ENCODE measurements at regions not wholly inside any gene's neighbourhood (a gene's known extent, or its start where the extent isn't known, plus 50 kb on each side); places are given as distances from the start of the nearest gene placed in this dataset.
"Not testable (repeated sequence)": the region's sequence is repeated elsewhere in the genome, so short reads cannot be mapped to it uniquely, and the experiment has no call there.

DNA sequence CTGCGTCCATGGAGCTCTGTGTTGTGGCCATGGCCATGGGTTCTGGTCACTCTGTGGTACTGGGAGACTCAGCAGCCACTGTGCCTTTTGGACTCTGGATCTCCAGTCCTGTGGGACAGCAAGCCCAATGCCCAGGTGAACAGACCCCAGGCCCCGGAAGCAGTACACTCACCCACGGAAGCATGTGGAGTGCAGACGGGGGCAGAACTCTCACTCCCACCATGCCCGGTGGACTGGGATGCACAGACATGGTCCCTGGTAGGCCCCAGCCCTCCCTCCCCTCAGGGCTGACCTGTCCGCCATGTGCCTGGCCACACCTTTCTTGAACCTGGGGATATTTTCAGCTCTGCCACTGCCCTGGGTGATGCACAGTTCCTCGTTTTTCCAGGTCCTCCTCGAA lies 163.3 kb downstream of the URI1 start:
- no peak for DNase-seq

DNA sequence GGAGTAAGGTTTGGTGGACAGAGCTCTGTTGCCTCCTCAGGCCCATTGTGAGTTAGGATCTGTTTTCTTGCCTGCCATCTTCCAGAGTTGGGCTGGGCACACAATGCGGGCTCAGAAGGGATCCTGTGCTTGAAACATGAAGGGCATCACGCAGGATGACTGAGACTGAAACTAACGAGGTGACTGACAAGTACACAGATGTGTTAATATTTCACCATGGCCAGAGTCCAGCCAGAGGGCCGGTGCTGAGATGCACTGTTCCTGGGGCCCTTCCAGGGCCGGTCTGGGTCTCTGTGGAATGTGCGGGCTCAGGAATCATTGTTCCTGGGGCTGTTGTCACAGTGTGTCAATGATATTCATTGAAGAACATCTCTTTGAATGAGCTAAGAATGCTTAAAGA lies 163.7 kb downstream of the URI1 start:
- DNase-seq = no peak

DNA sequence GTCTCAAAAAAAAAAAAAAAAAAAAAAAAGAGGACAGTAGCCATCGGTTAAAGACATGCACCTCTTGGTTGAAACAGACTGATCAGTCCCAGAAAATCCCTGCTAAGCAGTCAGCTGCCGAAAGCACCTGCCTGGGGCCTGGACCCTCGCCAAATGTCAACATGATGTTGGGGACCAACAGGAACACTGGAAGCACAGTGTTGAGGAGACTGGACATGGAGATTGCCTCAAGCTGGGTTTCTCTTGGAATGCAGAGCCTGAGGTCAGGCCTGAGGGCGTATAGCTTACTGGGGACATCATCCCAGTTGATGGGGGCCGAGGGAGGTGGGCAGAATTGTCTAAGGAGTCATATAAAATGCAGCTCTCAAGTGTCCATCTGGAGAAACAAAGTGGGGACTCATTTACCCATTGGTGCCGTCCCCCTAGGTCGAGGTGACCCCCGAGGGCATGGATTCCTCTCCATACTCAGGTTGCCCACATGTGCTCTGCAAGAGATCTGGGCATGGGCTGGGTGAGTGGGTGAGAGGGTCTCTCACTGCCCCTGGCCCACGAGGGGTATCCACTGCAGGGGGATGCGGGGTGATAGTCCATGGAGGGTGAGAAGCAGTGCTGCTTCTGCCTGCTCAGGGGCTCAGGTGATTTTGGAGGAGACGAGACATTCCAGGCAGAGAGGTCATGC lies 164.5 kb downstream of the URI1 start:
- no peak for DNase-seq

DNA sequence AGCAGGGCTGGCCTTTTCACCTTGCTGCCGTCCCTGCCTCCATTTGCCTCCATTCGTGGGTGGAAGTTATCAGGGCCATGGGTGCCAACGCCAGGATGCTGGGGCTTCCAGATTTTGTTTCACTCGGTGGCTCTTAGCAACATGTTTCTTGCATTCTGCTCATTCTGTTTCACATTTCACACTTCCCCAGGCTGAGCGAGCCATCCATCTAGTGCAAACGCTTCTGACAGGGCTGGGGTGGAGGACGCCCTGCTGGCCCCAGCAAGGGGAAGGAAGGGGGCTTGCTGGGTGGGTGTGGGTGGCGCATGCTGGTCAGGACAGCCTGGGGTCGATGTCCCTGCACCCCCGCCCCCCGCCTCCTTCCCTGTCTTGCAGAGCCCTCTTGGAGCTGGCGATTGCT lies 165.2 kb downstream of the URI1 start:
- no peak for DNase-seq

DNA sequence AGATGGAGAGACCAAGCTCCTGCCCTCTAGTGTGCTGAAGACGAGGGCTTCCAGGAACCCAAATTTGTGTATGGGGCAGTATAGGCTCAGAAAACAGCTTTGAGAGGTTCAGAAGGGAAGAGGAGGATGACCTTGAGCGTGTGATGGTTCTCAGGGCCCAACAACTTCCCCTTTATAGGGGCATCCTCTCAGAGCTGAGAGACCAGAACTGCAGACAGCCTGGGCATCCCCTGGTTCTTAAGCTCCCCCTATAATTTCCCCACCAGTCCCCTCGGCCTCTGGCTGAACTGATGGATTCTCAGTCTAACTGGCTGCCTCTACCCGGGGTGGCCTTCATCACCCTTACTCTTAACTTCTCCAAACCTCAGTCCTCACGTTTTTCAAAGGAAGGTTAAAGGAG lies 167.5 kb downstream of the URI1 start:
- DNase-seq = no peak

DNA sequence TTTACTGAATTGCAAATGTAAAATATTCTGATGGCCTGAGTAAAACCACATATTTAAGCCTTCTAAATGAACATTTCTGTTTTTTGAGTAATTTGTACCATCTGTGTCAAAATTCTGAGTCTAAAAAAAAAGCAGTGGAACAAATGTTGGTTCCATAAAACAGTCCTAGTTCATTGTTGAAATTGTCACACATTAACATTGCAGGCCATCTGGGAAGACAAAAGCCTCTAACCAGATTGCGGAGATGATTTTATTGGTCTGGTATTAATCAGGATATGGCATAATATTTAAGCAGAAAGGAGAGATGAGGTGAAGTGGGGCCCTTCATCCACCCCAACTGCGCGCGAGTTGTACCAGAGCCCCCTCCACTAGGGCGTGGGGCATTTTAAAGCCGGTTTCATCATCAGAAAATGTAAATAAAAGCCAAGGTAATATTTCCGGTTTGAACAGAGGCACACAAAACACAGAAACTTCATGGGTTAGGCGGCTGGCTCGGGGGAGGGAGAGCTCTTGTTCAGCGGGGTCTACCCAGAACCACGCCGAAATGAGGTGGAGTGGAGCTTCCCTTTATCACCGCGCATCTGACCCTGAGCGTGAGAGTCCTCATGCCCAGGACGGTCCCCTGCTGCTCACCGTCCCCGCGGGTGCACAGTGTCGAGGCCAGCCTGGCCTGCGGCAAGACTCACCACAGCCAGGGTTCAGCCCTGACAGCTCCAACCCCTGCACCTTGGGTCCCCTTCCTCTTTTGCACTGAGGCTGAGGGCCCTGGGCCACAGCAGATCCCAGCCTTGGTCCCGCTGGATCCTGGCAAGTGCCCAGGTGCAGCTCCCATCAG lies 169.2 kb downstream of the URI1 start:
- DNase-seq = no peak

DNA sequence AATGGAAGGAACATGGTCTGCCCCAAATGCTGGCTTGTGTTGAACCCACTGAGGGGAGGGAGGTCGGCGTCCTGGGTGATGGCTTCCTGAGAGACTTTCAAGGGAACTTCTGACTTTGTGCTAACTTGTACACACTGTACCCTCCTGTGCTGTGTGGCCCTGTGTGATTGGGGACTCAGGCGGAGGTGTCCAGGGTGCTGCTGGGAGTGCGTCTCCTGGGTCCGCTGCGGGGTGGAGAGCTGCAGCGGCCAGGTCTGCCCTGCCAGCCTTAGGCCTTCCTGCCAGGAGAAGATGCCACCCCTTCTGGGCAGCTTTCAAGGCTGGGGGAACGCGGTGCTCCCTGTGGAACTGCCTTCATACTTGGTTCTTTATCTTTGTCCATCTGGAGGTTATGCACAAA lies 170.1 kb downstream of the URI1 start:
- no peak for DNase-seq

DNA sequence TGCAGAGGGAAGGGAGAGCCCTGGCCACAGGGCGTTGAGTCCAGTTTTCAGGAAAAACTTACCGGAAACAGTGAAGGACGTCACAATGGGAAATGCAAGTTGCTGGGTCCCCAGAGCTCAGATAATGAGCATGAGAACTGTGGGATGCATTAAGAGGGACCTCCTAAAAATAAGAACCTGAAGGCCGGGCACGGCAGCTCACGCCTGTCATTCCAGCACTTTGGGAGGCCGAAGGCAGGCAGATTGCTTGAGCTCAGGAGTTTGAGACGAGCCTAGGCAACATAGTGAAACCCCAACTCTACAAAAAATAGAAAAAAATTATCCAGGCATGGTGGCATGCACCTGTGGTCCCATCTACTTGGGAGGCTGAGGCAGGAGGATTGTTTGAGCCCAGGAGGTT lies 170.6 kb downstream of the URI1 start:
- DNase-seq = no peak

DNA sequence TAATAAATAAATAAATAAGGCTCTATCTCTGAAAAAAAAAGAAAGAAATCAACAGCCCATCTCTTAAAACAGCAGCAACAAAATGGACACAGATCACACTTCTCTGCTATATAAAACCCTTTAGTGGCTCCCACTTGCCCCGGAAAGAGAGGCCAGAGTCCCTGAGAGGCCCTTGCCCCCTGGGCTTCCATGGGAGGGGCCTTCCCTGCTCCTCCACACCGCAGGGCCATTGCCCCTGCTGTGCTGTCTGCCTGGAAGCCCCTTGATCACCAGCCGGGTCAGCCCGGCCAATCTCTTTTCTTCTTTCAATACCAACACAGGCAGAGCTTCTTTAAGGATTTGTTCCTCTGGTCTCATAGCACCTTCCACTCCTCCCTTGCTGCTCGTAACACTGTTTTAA lies 171.1 kb downstream of the URI1 start:
- DNase-seq = no peak

DNA sequence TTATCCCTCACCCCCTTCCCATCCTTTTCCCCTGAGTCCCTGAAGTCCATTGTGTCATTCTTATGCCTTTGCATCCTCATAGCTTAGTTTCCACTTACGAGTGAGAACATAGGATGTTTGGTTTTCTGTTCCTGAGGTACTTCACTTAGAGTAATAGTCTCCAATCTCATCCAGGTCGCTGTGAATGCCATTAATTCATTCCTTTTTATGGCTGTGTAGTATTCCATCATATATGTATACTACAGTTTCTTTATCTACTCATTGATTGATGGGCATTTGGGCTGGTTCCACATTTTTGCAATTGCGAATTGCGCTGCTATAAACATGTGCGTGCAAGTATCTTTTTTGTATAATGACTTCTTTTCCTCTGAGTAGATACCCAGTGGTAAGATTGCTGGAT lies 172.1 kb downstream of the URI1 start:
- DNase-seq = not testable (repeated sequence)

DNA sequence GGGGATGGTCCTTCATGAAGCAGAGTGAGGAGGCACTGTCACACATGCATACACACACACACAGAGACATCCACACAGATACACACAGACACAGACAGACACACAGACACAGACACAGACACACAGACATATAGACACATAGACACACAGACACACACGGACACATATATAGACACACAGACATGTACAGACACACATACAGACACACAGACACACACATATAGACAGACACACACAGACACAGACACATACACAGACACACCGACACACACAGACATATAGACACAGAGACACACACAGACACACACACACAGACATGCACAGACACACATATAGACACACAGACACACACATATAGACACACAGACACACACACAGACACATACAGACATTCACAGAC lies 173.9 kb downstream of the URI1 start:
- DNase-seq = no peak

DNA sequence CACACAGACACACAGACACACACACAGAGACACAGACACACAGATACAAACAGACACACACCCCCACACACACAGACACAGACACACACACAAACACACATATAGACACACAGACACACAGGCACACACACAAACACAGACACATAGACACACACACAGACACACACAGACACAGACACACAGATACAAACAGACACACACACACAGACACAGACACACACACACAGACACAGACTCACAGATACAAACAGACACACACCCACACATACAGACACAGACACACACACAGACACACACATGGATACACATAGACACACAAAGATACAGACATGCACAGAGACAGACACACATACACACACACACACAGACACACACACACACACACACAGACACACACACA lies 174.5 kb downstream of the URI1 start:
- DNase-seq = no peak

DNA sequence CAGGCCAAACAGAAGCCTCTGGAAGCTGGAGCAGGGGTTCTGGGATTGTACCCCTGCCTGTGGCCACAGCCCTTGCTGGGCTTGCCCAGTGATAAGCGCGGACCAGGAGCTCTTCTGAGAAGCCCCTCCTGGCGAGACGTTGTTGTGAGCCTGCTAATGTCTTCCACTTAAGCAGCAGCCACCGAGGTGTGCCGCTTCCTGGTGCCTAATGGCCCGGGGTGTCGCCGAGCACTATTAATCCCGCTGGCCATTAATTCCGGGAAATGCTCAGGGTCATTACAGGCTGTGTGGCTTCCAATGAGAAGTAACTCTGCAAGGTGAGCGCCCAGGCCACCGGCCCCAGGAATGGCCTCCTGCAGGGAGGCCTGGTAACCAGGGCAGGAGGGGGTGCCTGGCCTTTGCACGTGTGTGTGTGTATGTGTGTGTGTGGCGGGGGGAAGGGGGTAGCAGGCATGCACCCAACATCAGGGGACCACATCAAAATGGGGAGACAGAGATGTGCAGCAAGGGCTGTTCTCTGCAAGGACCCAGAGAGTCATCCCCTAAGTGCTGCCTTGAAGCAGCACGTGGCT lies 175.0 kb downstream of the URI1 start:
- DNase-seq = no peak

DNA sequence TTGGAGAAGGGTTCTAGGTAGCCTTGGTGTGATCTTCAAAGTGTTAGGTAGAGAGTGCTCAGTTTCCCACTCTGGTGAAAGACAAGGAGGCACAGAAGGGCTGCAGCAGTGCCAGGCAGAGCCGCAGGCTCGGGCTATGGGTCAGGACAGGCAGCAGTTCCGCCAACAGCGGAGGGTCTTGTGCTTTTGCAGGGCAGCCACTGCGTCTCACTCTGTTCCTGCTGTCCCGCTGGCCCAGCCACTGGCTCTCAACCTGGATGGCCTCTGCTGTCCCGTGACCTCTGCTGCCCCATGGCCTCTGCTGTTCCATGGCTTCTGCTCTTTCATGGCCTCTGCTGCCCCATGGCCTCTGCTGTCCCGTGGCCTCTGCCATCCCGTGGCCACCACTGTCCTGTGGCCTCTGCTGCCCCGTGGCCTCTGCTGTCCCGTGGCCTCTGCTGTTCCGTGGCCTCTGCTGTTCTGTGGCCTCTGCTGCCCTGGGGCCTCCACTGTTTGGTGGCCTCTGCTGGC lies 175.7 kb downstream of the URI1 start:
- no peak for DNase-seq

DNA sequence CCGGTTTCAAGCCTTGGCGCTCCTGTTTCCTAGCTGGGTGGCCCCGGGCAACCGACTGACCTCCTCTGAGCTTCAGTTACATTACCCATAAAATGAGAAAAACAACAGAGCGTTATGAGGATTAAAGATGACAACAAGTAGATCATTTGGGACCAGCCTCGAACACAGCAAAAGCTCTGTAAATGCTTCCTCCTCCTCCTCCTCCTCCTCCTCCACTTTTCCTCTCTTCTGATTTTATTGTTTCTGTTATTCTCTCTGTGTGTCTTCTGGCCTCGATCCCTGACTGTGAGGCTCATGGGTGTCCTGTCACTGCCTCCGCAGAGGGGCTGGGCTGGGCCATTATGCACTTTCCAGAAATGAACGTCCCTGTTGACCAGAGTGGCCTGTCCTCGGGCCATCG lies 176.2 kb downstream of the URI1 start:
- no peak for DNase-seq

DNA sequence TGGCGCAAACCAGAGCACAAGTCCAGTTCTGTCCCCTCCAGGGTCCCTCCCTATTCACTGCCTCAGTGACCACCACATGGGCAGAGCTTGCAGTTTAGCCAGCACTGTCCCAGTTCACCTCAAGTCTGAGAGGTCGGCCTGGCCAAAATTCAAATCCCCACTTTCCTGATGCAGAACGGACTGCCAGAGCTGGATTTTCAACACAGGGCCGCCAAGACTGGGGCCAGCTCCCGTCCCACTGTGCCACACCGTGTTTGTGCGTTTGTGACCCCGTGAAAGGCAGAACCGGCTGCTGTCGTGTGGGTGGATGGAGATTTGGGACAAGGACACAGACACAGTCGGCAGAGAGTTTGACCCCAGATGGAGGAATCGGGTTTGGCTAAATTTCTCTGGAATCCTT lies 176.7 kb downstream of the URI1 start:
- no peak for DNase-seq

DNA sequence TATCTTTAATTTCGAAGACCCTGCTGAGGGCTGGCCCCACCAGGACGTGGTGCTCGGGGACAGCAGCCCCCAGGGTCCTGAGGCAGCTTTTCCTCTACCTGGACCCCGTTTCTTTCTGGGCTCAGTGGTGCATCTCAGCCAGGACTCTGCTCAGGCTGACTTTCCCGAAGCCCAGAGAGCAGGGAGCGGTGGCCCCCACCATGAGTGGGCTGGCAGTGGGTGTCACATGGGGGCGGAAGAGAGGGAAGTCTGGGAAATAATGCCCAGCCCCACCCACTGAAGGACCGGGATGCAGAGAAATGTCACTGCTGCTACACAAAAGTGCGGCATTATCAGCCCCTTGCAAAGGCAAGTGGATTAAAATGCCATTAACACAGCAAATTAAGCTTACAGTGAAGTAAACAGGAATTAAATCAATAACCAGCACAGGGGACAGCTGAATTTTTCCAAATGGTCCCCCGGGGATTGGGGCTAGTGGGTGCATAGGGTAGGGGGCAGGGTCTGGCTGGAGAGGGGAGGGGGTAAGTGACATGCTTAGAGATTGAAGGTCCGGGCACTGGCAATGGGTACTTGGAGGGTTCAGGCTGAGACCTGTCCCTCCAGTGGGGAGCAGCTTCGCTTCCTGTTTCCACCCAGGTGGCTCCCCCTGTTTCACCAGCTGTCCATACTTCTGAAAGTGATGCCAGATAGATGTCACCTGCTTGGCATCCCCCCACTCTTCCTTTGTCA lies 177.3 kb downstream of the URI1 start:
- no peak for DNase-seq

DNA sequence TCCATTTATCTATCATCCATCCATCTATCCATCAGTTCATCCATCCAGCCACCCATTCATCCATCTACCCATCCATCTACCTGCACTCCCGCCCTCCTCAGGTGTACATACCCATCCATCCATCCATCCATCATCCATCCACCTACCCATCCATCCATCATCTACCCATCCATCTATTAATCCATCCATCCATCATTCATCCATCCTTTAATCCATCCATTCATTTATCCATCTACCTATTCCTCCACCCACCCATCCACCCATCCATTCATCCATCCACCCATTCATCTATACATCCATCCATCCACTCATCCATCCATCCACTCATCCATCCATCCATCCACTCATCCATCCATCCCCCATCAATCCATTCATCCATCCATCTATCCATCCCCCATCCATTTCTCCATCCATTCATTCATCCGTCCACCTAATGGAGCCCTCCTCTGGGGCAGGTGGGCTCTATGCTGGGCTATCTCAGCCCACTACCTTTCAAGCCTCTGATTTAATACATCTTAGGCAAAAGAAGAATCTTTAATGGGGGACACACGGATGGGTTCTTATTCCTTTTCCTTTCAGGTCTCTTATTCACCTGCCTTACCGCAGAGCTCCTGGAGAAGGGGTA lies 178.9 kb downstream of the URI1 start:
- DNase-seq = no peak

DNA sequence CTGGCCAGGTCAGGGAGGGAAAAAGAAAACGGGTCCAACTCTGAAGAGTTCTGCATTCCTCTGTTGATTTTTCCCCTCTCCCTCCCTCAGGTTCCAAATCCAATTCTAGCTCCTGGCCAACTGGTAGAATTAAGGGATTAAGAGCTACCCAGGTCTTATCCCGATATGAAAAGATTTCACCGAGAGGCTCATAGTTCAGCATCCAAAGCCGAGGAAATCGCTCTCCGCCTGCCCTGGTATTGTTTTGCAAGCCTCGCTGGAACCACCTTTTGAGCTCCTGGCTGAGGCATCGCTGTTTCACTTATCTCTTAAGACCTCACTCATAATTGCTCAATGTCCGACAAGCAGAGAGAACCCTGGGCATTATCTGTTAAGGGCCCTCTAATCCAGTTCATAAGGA lies 180.4 kb downstream of the URI1 start:
- no peak for DNase-seq

DNA sequence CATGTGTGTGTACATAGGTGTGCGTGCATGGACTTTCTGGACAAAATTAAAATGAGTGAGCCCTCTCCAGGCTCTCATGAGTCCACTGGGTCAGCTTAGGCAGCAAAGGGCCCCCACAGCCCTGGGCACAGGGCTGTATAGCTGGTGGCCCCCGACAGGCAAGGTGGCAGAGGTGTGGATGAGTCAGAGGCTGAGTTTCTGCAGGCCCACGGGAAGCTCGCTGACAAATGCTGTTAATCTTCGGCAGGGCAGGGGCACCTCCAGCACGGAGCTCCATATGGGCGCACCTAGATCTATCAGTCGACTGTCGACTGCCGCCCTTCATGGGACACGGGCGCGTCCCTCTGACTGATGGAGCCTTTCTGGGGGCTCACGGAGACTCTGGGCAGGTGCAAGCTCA lies 181.1 kb downstream of the URI1 start:
- no peak for DNase-seq

DNA sequence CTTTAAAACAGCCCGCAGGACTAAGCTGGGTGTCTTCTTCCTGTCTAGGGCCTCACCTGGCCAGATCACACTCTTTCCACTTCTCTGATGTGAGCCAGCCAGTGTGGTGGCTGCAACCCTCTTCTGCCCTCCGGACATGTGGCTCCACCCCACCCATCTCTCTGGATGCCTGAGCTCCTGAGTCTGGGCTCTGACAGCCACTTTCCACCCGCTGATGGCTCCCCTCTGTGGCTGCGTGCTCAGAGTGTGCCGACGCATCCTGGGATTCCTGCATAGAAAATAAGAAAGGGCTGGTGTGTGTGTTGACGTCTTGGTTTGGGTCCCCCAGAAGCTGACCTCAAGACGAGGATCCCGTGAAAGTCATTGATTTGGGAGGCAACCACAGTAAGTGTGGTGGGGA lies 181.6 kb downstream of the URI1 start:
- no peak for DNase-seq

DNA sequence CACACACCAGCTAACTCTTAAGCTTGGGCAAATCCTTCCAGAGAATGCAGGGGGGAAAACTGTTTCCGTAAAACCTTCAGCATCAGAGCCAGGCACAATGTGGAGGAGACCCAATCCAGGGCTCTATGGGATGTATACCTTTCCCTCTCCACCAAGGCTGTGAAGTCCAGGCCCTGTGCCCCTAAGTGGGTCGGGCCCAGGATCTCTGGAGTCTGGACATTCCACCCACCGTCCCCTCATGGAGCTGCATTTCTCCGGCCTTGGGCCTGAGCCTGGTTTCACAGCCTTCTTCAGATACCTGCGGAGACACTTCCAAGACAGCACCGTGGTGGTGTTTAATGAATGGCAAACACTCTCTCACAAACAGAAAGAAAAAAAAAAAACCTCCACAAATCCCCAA lies 186.2 kb downstream of the URI1 start:
- no peak for DNase-seq
